ENCODE measurements at regions not wholly inside any gene's neighbourhood (a gene's known extent, or its start where the extent isn't known, plus 50 kb on each side); places are given as distances from the start of the nearest gene placed in this dataset.

- 58 to 63% methylated on average over 10 to 12 of the region's 12 CpGs for WGBS, 2 experiments
- no peak overlapping the region for H3K27ac ChIP-seq (ENCODE audit: insufficient read depth, low read depth, low read length, poor library complexity, severe bottlenecking)
These were observed 122.4 kb downstream of the WT1 start for GRCh38 chr11:32312865-32313403.

GRCh38 chr11:32313477-32313876 lies 121.9 kb downstream of the WT1 start:
- H3K9me3 ChIP-seq (ENCODE audit: control insufficient read depth, low read length), result no peaks in the 10 kb centered on the region
- 75 to 84% methylated on average over 6 of the region's 6 CpGs for WGBS, 2 experiments
- H3K36me3 ChIP-seq (ENCODE audit: control insufficient read depth, insufficient read depth, low read length), result no peaks in the 10 kb centered on the region
- H3K27ac ChIP-seq (ENCODE audit: insufficient read depth, low read depth, low read length, poor library complexity, severe bottlenecking), result no peak overlapping the region
- no peak overlapping the region for H3K4me3 ChIP-seq (ENCODE audit: insufficient read depth, low read depth, low read length)
- no peaks in the 10 kb centered on the region for H3K27me3 ChIP-seq (ENCODE audit: control insufficient read depth, insufficient read depth, low read length, poor library complexity, severe bottlenecking)
- H3K4me1 ChIP-seq (ENCODE audit: control insufficient read depth, insufficient read depth, low read length), result peaks cover 8% of the 10 kb centered on the region

More at GRCh38 chr11:32312865-32313403, 122.4 kb downstream of the WT1 start:
- Histone ChIP-seq H3K4me1 (ENCODE audit: control insufficient read depth, insufficient read depth, low read length) (peaks cover 6% of the 10 kb centered on the region), H3K9me3 (ENCODE audit: control insufficient read depth, low read length) (no peaks in the 10 kb centered on the region), H3K27me3 (ENCODE audit: control insufficient read depth, insufficient read depth, low read length, poor library complexity, severe bottlenecking) (no peaks in the 10 kb centered on the region), H3K36me3 (ENCODE audit: control insufficient read depth, insufficient read depth, low read length) (no peaks in the 10 kb centered on the region), H3K4me3 (ENCODE audit: insufficient read depth, low read depth, low read length) (no peak overlapping the region)

GRCh38 chr11:32315121-32315520 lies 120.2 kb downstream of the WT1 start:
- H3K27ac ChIP-seq (ENCODE audit: insufficient read depth, low read depth, low read length, poor library complexity, severe bottlenecking), result no peak overlapping the region

GRCh38 chr11:32316232-32316631 lies 119.1 kb downstream of the WT1 start:
- Histone ChIP-seq H3K9me3 (ENCODE audit: control insufficient read depth, low read length) (no peaks in the 10 kb centered on the region), H3K27ac (ENCODE audit: insufficient read depth, low read depth, low read length, poor library complexity, severe bottlenecking) (no peak overlapping the region), H3K4me1 (ENCODE audit: control insufficient read depth, insufficient read depth, low read length) (peaks cover 8% of the 10 kb centered on the region), H3K36me3 (ENCODE audit: control insufficient read depth, insufficient read depth, low read length) (no peaks in the 10 kb centered on the region), H3K27me3 (ENCODE audit: control insufficient read depth, insufficient read depth, low read length, poor library complexity, severe bottlenecking) (no peaks in the 10 kb centered on the region), H3K4me3 (ENCODE audit: insufficient read depth, low read depth, low read length) (no peak overlapping the region)
- WGBS, 2 experiments, result 98 to 100% methylated on average over 3 of the region's 3 CpGs

More at GRCh38 chr11:32315121-32315520, 120.2 kb downstream of the WT1 start:
- Histone ChIP-seq H3K36me3 (ENCODE audit: control insufficient read depth, insufficient read depth, low read length) (no peaks in the 10 kb centered on the region), H3K27me3 (ENCODE audit: control insufficient read depth, insufficient read depth, low read length, poor library complexity, severe bottlenecking) (no peaks in the 10 kb centered on the region), H3K4me1 (ENCODE audit: control insufficient read depth, insufficient read depth, low read length) (peaks cover 8% of the 10 kb centered on the region), H3K4me3 (ENCODE audit: insufficient read depth, low read depth, low read length) (no peak overlapping the region), H3K9me3 (ENCODE audit: control insufficient read depth, low read length) (no peaks in the 10 kb centered on the region)
- 92 to 95% methylated on average over 4 of the region's 4 CpGs for WGBS, 2 experiments

- WGBS, 2 experiments, result 82 to 83% methylated on average over 4 of the region's 4 CpGs
- Histone ChIP-seq H3K36me3 (ENCODE audit: control insufficient read depth, insufficient read depth, low read length) (no peaks in the 10 kb centered on the region), H3K4me3 (ENCODE audit: insufficient read depth, low read depth, low read length) (no peak overlapping the region), H3K27me3 (ENCODE audit: control insufficient read depth, insufficient read depth, low read length, poor library complexity, severe bottlenecking) (no peaks in the 10 kb centered on the region), H3K9me3 (ENCODE audit: control insufficient read depth, low read length) (no peaks in the 10 kb centered on the region), H3K27ac (ENCODE audit: insufficient read depth, low read depth, low read length, poor library complexity, severe bottlenecking) (no peak overlapping the region), H3K4me1 (ENCODE audit: control insufficient read depth, insufficient read depth, low read length) (peaks cover 8% of the 10 kb centered on the region)
These were observed 118.3 kb downstream of the WT1 start for GRCh38 chr11:32316858-32317642.

- H3K4me3 ChIP-seq (ENCODE audit: insufficient read depth, low read depth, low read length), result no peak overlapping the region
- no peaks in the 10 kb centered on the region for H3K9me3 ChIP-seq (ENCODE audit: control insufficient read depth, low read length)
- no peaks in the 10 kb centered on the region for H3K27me3 ChIP-seq (ENCODE audit: control insufficient read depth, insufficient read depth, low read length, poor library complexity, severe bottlenecking)
- H3K27ac ChIP-seq (ENCODE audit: insufficient read depth, low read depth, low read length, poor library complexity, severe bottlenecking), result no peak overlapping the region
- H3K4me1 ChIP-seq (ENCODE audit: control insufficient read depth, insufficient read depth, low read length), result peaks cover 8% of the 10 kb centered on the region
- 93 to 100% methylated on average over 1 of the region's 1 CpG for WGBS, 2 experiments
- H3K36me3 ChIP-seq (ENCODE audit: control insufficient read depth, insufficient read depth, low read length), result no peaks in the 10 kb centered on the region
These were observed 117.7 kb downstream of the WT1 start for GRCh38 chr11:32317643-32318042.

GRCh38 chr11:32318071-32319055 lies 117.0 kb downstream of the WT1 start:
- no peaks in the 10 kb centered on the region for H3K36me3 ChIP-seq (ENCODE audit: control insufficient read depth, insufficient read depth, low read length)
- WGBS, 2 experiments, result 86 to 88% methylated on average over 5 of the region's 5 CpGs
- H3K9me3 ChIP-seq (ENCODE audit: control insufficient read depth, low read length), result no peaks in the 10 kb centered on the region
- H3K4me3 ChIP-seq (ENCODE audit: insufficient read depth, low read depth, low read length), result no peak overlapping the region
- H3K4me1 ChIP-seq (ENCODE audit: control insufficient read depth, insufficient read depth, low read length), result peaks cover 8% of the 10 kb centered on the region
- H3K27ac ChIP-seq (ENCODE audit: insufficient read depth, low read depth, low read length, poor library complexity, severe bottlenecking), result no peak overlapping the region
- no peaks in the 10 kb centered on the region for H3K27me3 ChIP-seq (ENCODE audit: control insufficient read depth, insufficient read depth, low read length, poor library complexity, severe bottlenecking)

GRCh38 chr11:32323814-32324130 lies 111.6 kb downstream of the WT1 start:
- WGBS, 2 experiments, result no CpG with 5 or more reads among the region's 3 CpGs
- no peaks in the 10 kb centered on the region for H3K4me1 ChIP-seq (ENCODE audit: control insufficient read depth, insufficient read depth, low read length)

GRCh38 chr11:32325187-32325586 lies 110.2 kb downstream of the WT1 start:
- no peaks in the 10 kb centered on the region for H3K27me3 ChIP-seq (ENCODE audit: control insufficient read depth, insufficient read depth, low read length, poor library complexity, severe bottlenecking)
- H3K36me3 ChIP-seq (ENCODE audit: control insufficient read depth, insufficient read depth, low read length), result no peaks in the 10 kb centered on the region

More at GRCh38 chr11:32323814-32324130, 111.6 kb downstream of the WT1 start:
- no peak overlapping the region for H3K4me3 ChIP-seq (ENCODE audit: insufficient read depth, low read depth, low read length)
- no peaks in the 10 kb centered on the region for H3K36me3 ChIP-seq (ENCODE audit: control insufficient read depth, insufficient read depth, low read length)
- H3K27me3 ChIP-seq (ENCODE audit: control insufficient read depth, insufficient read depth, low read length, poor library complexity, severe bottlenecking), result no peaks in the 10 kb centered on the region
- no peak overlapping the region for H3K27ac ChIP-seq (ENCODE audit: insufficient read depth, low read depth, low read length, poor library complexity, severe bottlenecking)
- no peaks in the 10 kb centered on the region for H3K9me3 ChIP-seq (ENCODE audit: control insufficient read depth, low read length)

GRCh38 chr11:32325725-32326124 lies 109.6 kb downstream of the WT1 start:
- Histone ChIP-seq H3K4me3 (ENCODE audit: insufficient read depth, low read depth, low read length) (no peak overlapping the region), H3K36me3 (ENCODE audit: control insufficient read depth, insufficient read depth, low read length) (no peaks in the 10 kb centered on the region), H3K27ac (ENCODE audit: insufficient read depth, low read depth, low read length, poor library complexity, severe bottlenecking) (no peak overlapping the region), H3K27me3 (ENCODE audit: control insufficient read depth, insufficient read depth, low read length, poor library complexity, severe bottlenecking) (peaks cover under 1% of the 10 kb centered on the region), H3K9me3 (ENCODE audit: control insufficient read depth, low read length) (no peaks in the 10 kb centered on the region), H3K4me1 (ENCODE audit: control insufficient read depth, insufficient read depth, low read length) (no peaks in the 10 kb centered on the region)
- WGBS, 2 experiments, result 89 to 94% methylated on average over 2 of the region's 2 CpGs

More at GRCh38 chr11:32325187-32325586, 110.2 kb downstream of the WT1 start:
- no peak overlapping the region for H3K27ac ChIP-seq (ENCODE audit: insufficient read depth, low read depth, low read length, poor library complexity, severe bottlenecking)
- WGBS, 2 experiments, result 80 to 96% methylated on average over 2 to 3 of the region's 3 CpGs
- no peaks in the 10 kb centered on the region for H3K9me3 ChIP-seq (ENCODE audit: control insufficient read depth, low read length)
- no peaks in the 10 kb centered on the region for H3K4me1 ChIP-seq (ENCODE audit: control insufficient read depth, insufficient read depth, low read length)
- no peak overlapping the region for H3K4me3 ChIP-seq (ENCODE audit: insufficient read depth, low read depth, low read length)
